HCT116 (cell line): ENCODE measurements at regions not wholly inside any gene's neighbourhood (a gene's known extent, or its start where the extent isn't known, plus 50 kb on each side); places are given as distances from the start of the nearest gene placed in this dataset.

Source experiments
- ATAC-seq: fragments of 200-7000 bp; cut with Tn5 transposase; 2 replicates; pipeline ENCODE4 v1.9.1; 2020; ENCODE audit warnings: mild to moderate bottlenecking, moderate library complexity
- BruUV-seq: library from RNA; stranded (reverse); fragments of 400-500 nt; replicated peaks from 2 replicates; lab custom pipeline; 2021; lab: Mats Ljungman, UMichigan
- CTCF ChIA-PET: fragments of 300-600 bp; sonication (Branson Sonifier 250); formaldehyde crosslinking; loops from one replicate; lab custom pipeline; 2021; ENCODE audit warnings: antibody characterized with exemption; lab: Charles Lee
- POLR2A ChIA-PET: fragments of 300-600, 350-600 bp; sonication (Branson Sonifier 250); formaldehyde crosslinking; loops from one replicate; lab custom pipeline; 2021; ENCODE audit warnings: antibody characterized with exemption; lab: Charles Lee
- RAD21 ChIA-PET, 2 experiments: fragments of 300-600 bp; sonication (Branson Sonifier 250); formaldehyde crosslinking; loops; one replicate each; lab custom pipeline; 2023; ENCODE audit warnings: low total read pairs in 2 of 2; ENCODE audit not compliant: uncharacterized antibody in 2 of 2, unreplicated experiment in 2 of 2, low non-redundant PET in 1 of 2; lab: Charles Lee
- DNase-seq: peaks from one replicate; pipeline ENCODE4 v3.0.0-alpha.2; 2010; ENCODE audit warnings: low read depth, low spot score
- H2AFZ ChIP-seq: fragments of 200-600 bp; shearing (Covaris generic), sonication (generic); 2 replicates; pipeline ENCODE4 v1.6.1; 2017; ENCODE audit warnings: low read depth, mixed run types, mixed read lengths, antibody characterized with exemption, low read length; ENCODE audit not compliant: poor library complexity, severe bottlenecking
- H3K27ac ChIP-seq: 2 replicates; pipeline ENCODE4 v1.5.1; 2012; ENCODE audit warnings: low read depth, low read length
- H3K27me3 ChIP-seq: fragments of 200-600 bp; sonication (generic); 2 replicates; pipeline ENCODE4 v1.6.1; 2016; ENCODE audit warnings: mixed run types, low read length, mixed read lengths; ENCODE audit not compliant: insufficient read depth
- H3K36me3 ChIP-seq, 2 experiments: fragments of 200-500 bp in 1 of 2; fragments of 200-600 bp in 1 of 2; sonication (Bioruptor generic) in 1 of 2; sonication (generic) in 1 of 2; 2 replicates each; pipeline versions ENCODE4 v1.5.1 to v1.6.1; 2014 to 2016; ENCODE audit warnings: low read length in 2 of 2, inconsistent platforms in 1 of 2, mixed read lengths in 1 of 2, mixed run types in 1 of 2; ENCODE audit not compliant: insufficient read depth in 2 of 2, control insufficient read depth in 1 of 2
- H3K4me1 ChIP-seq, 2 experiments: fragments of 200-600 bp in 1 of 2; sonication (generic) in 1 of 2; 2 replicates each; pipeline versions ENCODE4 v1.5.1 to v1.6.1; 2012 to 2017; ENCODE audit warnings: low read length in 2 of 2, inconsistent platforms in 1 of 2, mild to moderate bottlenecking in 1 of 2, mixed read lengths in 1 of 2, mixed run types in 1 of 2, moderate library complexity in 1 of 2; ENCODE audit not compliant: insufficient read depth in 2 of 2, control insufficient read depth in 1 of 2
- H3K4me2 ChIP-seq: fragments of 200-600 bp; sonication (generic); 2 replicates; pipeline ENCODE4 v1.6.1; 2017; ENCODE audit warnings: mixed run types, low read length, mixed read lengths
- H3K4me3 ChIP-seq, 2 experiments: fragments of 200-600 bp in 1 of 2; sonication (generic) in 1 of 2; replicated peaks in 1 of 2; 2 replicates each; pipeline ENCODE4 v1.5.1; 2011 to 2016; ENCODE audit warnings: low read length in 2 of 2, control low read depth in 1 of 2, low read depth in 1 of 2, mild to moderate bottlenecking in 1 of 2, mixed read lengths in 1 of 2, mixed run types in 1 of 2
- H3K79me2 ChIP-seq: fragments of 200-600 bp; sonication (generic); 2 replicates; pipeline ENCODE4 v1.6.1; 2017; ENCODE audit warnings: mild to moderate bottlenecking, mixed run types, low read length, moderate library complexity, mixed read lengths; ENCODE audit not compliant: insufficient read depth
- H3K9ac ChIP-seq: fragments of 200-600 bp; sonication (generic); 2 replicates; pipeline ENCODE4 v1.6.1; 2016; ENCODE audit warnings: low read length, mixed read lengths
- H3K9me2 ChIP-seq: fragments of 200-600 bp; sonication (generic), shearing (Covaris generic); 2 replicates; pipeline ENCODE4 v1.6.1; 2017; ENCODE audit warnings: mixed run types, mild to moderate bottlenecking, moderate library complexity; ENCODE audit not compliant: insufficient read depth
- H3K9me3 ChIP-seq, 2 experiments: fragments of 200-500 bp in 1 of 2; fragments of 200-600 bp in 1 of 2; sonication (Bioruptor generic) in 1 of 2; sonication (generic) in 1 of 2; 2 replicates each; pipeline ENCODE4 v1.6.1; 2014 to 2017; ENCODE audit warnings: low read length in 2 of 2, mixed read lengths in 2 of 2, inconsistent platforms in 1 of 2, low read depth in 1 of 2, mild to moderate bottlenecking in 1 of 2, mixed run types in 1 of 2, moderate library complexity in 1 of 2; ENCODE audit not compliant: control insufficient read depth in 1 of 2, insufficient read depth in 1 of 2
- H4K20me1 ChIP-seq: fragments of 200-600 bp; sonication (generic), shearing (Covaris generic); 2 replicates; pipeline ENCODE4 v1.6.1; 2017; ENCODE audit warnings: mixed run types, mild to moderate bottlenecking, moderate library complexity; ENCODE audit not compliant: insufficient read depth
- ATF3 ChIP-seq: IDR thresholded peaks from 2 replicates; pipeline ENCODE4 v1.6.1; 2012
- FOSL1 ChIP-seq: IDR thresholded peaks from 2 replicates; pipeline ENCODE4 v1.6.1; 2012; ENCODE audit warnings: low read depth
- POLR2A ChIP-seq: IDR thresholded peaks from 2 replicates; pipeline ENCODE4 v1.7.0; 2011; ENCODE audit warnings: borderline replicate concordance; ENCODE audit not compliant: insufficient read depth, insufficient read length; ENCODE audit errors: extremely low read depth
- RAD21 ChIP-seq: IDR thresholded peaks from 2 replicates; pipeline ENCODE4 v1.6.1; 2012; ENCODE audit warnings: low read depth, mild to moderate bottlenecking
- REST ChIP-seq: IDR thresholded peaks from 2 replicates; pipeline ENCODE4 v1.6.1; 2012; ENCODE audit warnings: low read depth
- SIN3A ChIP-seq: IDR thresholded peaks from 2 replicates; pipeline ENCODE4 v1.6.1; 2012; ENCODE audit warnings: low read depth
- SP1 ChIP-seq: IDR thresholded peaks from 2 replicates; pipeline ENCODE4 v1.6.1; 2012; ENCODE audit warnings: low read depth
- ZBTB33 ChIP-seq: IDR thresholded peaks from 2 replicates; pipeline ENCODE4 v1.6.1; 2011; ENCODE audit warnings: mild to moderate bottlenecking, low read length, moderate library complexity; ENCODE audit not compliant: insufficient replicate concordance; ENCODE audit errors: extremely low read depth
- ZNF274 ChIP-seq: fragments of 200-500 bp; sonication (Bioruptor generic); IDR thresholded peaks from 2 replicates; pipeline ENCODE4 v1.6.1; 2014; ENCODE audit warnings: mild to moderate bottlenecking, low read depth, low read length, inconsistent platforms
- intact Hi-C: fragments of 100-400 bp; cut with micrococcal nuclease; formaldehyde crosslinking; loops from 2 replicates; pipeline ENCODE4 v1.10.0; 2022

GRCh38 chr6:55992546-55992945 lies 117.2 kb upstream of the BMP5 start:
- no peak for ATAC-seq

More at GRCh38 chr6:55992546-55992945, 117.2 kb upstream of the BMP5 start:
- no peak overlapping the region for H3K27ac ChIP-seq
- intact Hi-C loops: no loop called here
- no peaks in the 10 kb centered on the region for H3K4me1 ChIP-seq
- H3K9me3 ChIP-seq: peaks cover 0 to 7% of the 10 kb centered on the region in 2 experiments; a peak in 1 of 4 replicates
- no peak overlapping the region for H3K9ac ChIP-seq
- H2AFZ ChIP-seq: no peak overlapping the region
- ChIA-PET RAD21 (no interaction called here), CTCF (no interaction called here), POLR2A (no interaction called here)
- H3K79me2 ChIP-seq: no peaks in the 10 kb centered on the region
- H3K27me3 ChIP-seq: no peaks in the 10 kb centered on the region
- DNase-seq: no peak
- H3K9me2 ChIP-seq: no peaks in the 10 kb centered on the region
- no peak overlapping the region for H3K4me3 ChIP-seq
- H3K4me2 ChIP-seq: no peak overlapping the region
- H4K20me1 ChIP-seq: no peaks in the 10 kb centered on the region
- no TSS peak for BruUV-seq
- no peaks in the 10 kb centered on the region for H3K36me3 ChIP-seq
- TF ChIP-seq SP1: no peak
- no peak for TF ChIP-seq POLR2A
- TF ChIP-seq ATF3: no peak
- no peak for TF ChIP-seq ZBTB33
- TF ChIP-seq REST: no peak
- TF ChIP-seq RAD21: no peak
- no peak for TF ChIP-seq ZNF274
- TF ChIP-seq SIN3A: no peak
- TF ChIP-seq FOSL1: no peak
